ENCODE measurements at regions not wholly inside any gene's neighbourhood (a gene's known extent, or its start where the extent isn't known, plus 50 kb on each side); places are given as distances from the start of the nearest gene placed in this dataset.

GRCh38 chr13:63690672-63691071, 2275.0 kb upstream of the PCDH20 start:
- Mint-ChIP-seq H3K27ac (ENCODE audit: unreplicated experiment) (no peak overlapping the region), H3K27me3 (ENCODE audit: low read depth, unreplicated experiment) (no peaks in the 10 kb centered on the region), H3K4me1 (ENCODE audit: low read depth, unreplicated experiment) (no peaks in the 10 kb centered on the region), H3K4me3 (ENCODE audit: unreplicated experiment) (no peak overlapping the region), H3K9me3 (ENCODE audit: unreplicated experiment) (peaks cover 5% of the 10 kb centered on the region), H3K36me3 (ENCODE audit: low read depth, unreplicated experiment) (no peaks in the 10 kb centered on the region)
- Histone ChIP-seq H3K27ac (ENCODE audit: low read depth, low read length) (no peak overlapping the region), H4K20me1 (ENCODE audit: insufficient read depth, low read length) (no peaks in the 10 kb centered on the region), H3K4me2 (ENCODE audit: low read length) (no peak overlapping the region), H3K79me2 (ENCODE audit: insufficient read depth, low read length) (no peaks in the 10 kb centered on the region), H3K4me3 (ENCODE audit: insufficient read depth, low read depth, low read length) (no peak overlapping the region), H3K4me1 (ENCODE audit: insufficient read depth, low read length) (no peaks in the 10 kb centered on the region), H3K9ac (ENCODE audit: low read length) (no peak overlapping the region), H2AFZ (ENCODE audit: low read depth, low read length) (no peak overlapping the region), H3K27me3 (ENCODE audit: insufficient read depth, low read length) (no peaks in the 10 kb centered on the region), H3K36me3 (ENCODE audit: insufficient read depth, low read length) (no peaks in the 10 kb centered on the region), H3K9me3 (ENCODE audit: insufficient read depth, low read depth, low read length) (peaks cover 2% of the 10 kb centered on the region)
- DNase-seq (ENCODE audit: low read depth), result no peak
- FAIRE-seq, result no peak
- TF ChIP-seq EZH2 (IDR thresholded peaks at IDR 0.05; ENCODE audit: insufficient read depth, low read length), result no peak
- TF ChIP-seq CTCF (IDR thresholded peaks at IDR 0.05; ENCODE audit: insufficient read depth, low read depth, low read length), result no peak

- no peak overlapping the region for H3K9ac ChIP-seq (ENCODE audit: low read length)
- FAIRE-seq (no peak), DNase-seq (ENCODE audit: low read depth) (no peak)
- no peaks in the 10 kb centered on the region for H3K27me3 Mint-ChIP-seq (ENCODE audit: low read depth, unreplicated experiment)
- no peak overlapping the region for H3K4me3 ChIP-seq (ENCODE audit: insufficient read depth, low read depth, low read length)
- H3K4me3 Mint-ChIP-seq (ENCODE audit: unreplicated experiment), result no peak overlapping the region
- no peaks in the 10 kb centered on the region for H3K36me3 Mint-ChIP-seq (ENCODE audit: low read depth, unreplicated experiment)
- H3K79me2 ChIP-seq (ENCODE audit: insufficient read depth, low read length), result no peaks in the 10 kb centered on the region
- H3K9me3 ChIP-seq (ENCODE audit: insufficient read depth, low read depth, low read length), result no peaks in the 10 kb centered on the region
- H3K36me3 ChIP-seq (ENCODE audit: insufficient read depth, low read length), result no peaks in the 10 kb centered on the region
- H3K4me1 Mint-ChIP-seq (ENCODE audit: low read depth, unreplicated experiment), result no peaks in the 10 kb centered on the region
- H2AFZ ChIP-seq (ENCODE audit: low read depth, low read length), result no peak overlapping the region
- H3K4me2 ChIP-seq (ENCODE audit: low read length), result no peak overlapping the region
- H4K20me1 ChIP-seq (ENCODE audit: insufficient read depth, low read length), result no peaks in the 10 kb centered on the region
- no peak overlapping the region for H3K27ac Mint-ChIP-seq (ENCODE audit: unreplicated experiment)
- H3K9me3 Mint-ChIP-seq (ENCODE audit: unreplicated experiment), result peaks cover 5% of the 10 kb centered on the region
- no peaks in the 10 kb centered on the region for H3K27me3 ChIP-seq (ENCODE audit: insufficient read depth, low read length)
- no peak overlapping the region for H3K27ac ChIP-seq (ENCODE audit: low read depth, low read length)
- TF ChIP-seq CTCF (IDR thresholded peaks at IDR 0.05; ENCODE audit: insufficient read depth, low read depth, low read length) (no peak), EZH2 (IDR thresholded peaks at IDR 0.05; ENCODE audit: insufficient read depth, low read length) (no peak)
- H3K4me1 ChIP-seq (ENCODE audit: insufficient read depth, low read length), result no peaks in the 10 kb centered on the region
Observed at GRCh38 chr13:63684822-63685221, 2269.2 kb upstream of the PCDH20 start.

- no peak for FAIRE-seq
- Mint-ChIP-seq H3K4me1 (ENCODE audit: low read depth, unreplicated experiment) (no peaks in the 10 kb centered on the region), H3K27me3 (ENCODE audit: low read depth, unreplicated experiment) (no peaks in the 10 kb centered on the region), H3K27ac (ENCODE audit: unreplicated experiment) (no peak overlapping the region), H3K36me3 (ENCODE audit: low read depth, unreplicated experiment) (no peaks in the 10 kb centered on the region), H3K4me3 (ENCODE audit: unreplicated experiment) (no peak overlapping the region), H3K9me3 (ENCODE audit: unreplicated experiment) (no peaks in the 10 kb centered on the region)
- H3K36me3 ChIP-seq (ENCODE audit: insufficient read depth, low read length), result no peaks in the 10 kb centered on the region
- H3K79me2 ChIP-seq (ENCODE audit: insufficient read depth, low read length), result no peaks in the 10 kb centered on the region
- no peak overlapping the region for H3K4me3 ChIP-seq (ENCODE audit: insufficient read depth, low read depth, low read length)
- H3K4me2 ChIP-seq (ENCODE audit: low read length), result no peak overlapping the region
- H3K4me1 ChIP-seq (ENCODE audit: insufficient read depth, low read length), result no peaks in the 10 kb centered on the region
- no peaks in the 10 kb centered on the region for H3K27me3 ChIP-seq (ENCODE audit: insufficient read depth, low read length)
- no peaks in the 10 kb centered on the region for H3K9me3 ChIP-seq (ENCODE audit: insufficient read depth, low read depth, low read length)
- H4K20me1 ChIP-seq (ENCODE audit: insufficient read depth, low read length), result no peaks in the 10 kb centered on the region
- no peak for TF ChIP-seq EZH2 (IDR thresholded peaks at IDR 0.05; ENCODE audit: insufficient read depth, low read length)
- TF ChIP-seq CTCF (IDR thresholded peaks at IDR 0.05; ENCODE audit: insufficient read depth, low read depth, low read length), result no peak
- DNase-seq (ENCODE audit: low read depth), result no peak
- no peak overlapping the region for H3K9ac ChIP-seq (ENCODE audit: low read length)
- no peak overlapping the region for H2AFZ ChIP-seq (ENCODE audit: low read depth, low read length)
- no peak overlapping the region for H3K27ac ChIP-seq (ENCODE audit: low read depth, low read length)
Observed at GRCh38 chr13:63680704-63681103, 2265.1 kb upstream of the PCDH20 start.

Data from astrocyte (in vitro differentiated cells and primary cell).